Embryonic facial prominence (tissue), 1 donor: ENCODE measurements at regions not wholly inside any gene's neighbourhood (a gene's known extent, or its start where the extent isn't known, plus 50 kb on each side); places are given as distances from the start of the nearest gene placed in this dataset.
"Not testable (repeated sequence)": the region's sequence is repeated elsewhere in the genome, so short reads cannot be mapped to it uniquely, and the experiment has no call there.

Experiments
- DNase-seq: peaks from one replicate; pipeline ENCODE4 v3.0.0-alpha.2; 2016; ENCODE audit errors: extremely low spot score

DNA sequence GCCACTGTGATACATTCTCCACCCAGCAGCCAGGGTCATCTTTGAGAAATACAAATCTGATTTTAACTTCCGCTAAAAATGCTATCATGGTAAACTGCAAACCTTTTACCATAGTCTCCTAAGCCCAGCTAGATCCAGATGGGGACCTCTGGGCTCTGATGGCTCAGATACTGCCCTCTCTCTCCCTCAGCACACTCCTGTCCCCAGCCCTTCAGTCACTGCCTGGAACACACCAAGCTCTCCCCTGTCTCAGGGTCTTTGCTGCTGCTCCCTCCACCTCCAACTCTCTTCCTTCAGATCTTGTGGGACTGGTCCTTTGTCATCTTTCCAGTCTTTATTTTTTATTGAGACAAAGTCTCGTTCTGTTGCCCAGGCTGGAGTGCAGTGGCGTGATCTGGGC is 65.1 kb downstream of the SPRY4 start:
- DNase-seq, result no peak

GRCh38 chr5:142255831-142256230 is 69.0 kb downstream of the SPRY4 start:
- DNase-seq, result no peak

- no peak for DNase-seq
Measured at GRCh38 chr5:142254431-142254830, 70.4 kb downstream of the SPRY4 start.

- DNase-seq, result peak; percentile 34
Measured at GRCh38 chr5:142253938-142254337, 70.9 kb downstream of the SPRY4 start.

GRCh38 chr5:142250119-142250518 is 74.7 kb downstream of the SPRY4 start:
- DNase-seq, result no peak

DNA sequence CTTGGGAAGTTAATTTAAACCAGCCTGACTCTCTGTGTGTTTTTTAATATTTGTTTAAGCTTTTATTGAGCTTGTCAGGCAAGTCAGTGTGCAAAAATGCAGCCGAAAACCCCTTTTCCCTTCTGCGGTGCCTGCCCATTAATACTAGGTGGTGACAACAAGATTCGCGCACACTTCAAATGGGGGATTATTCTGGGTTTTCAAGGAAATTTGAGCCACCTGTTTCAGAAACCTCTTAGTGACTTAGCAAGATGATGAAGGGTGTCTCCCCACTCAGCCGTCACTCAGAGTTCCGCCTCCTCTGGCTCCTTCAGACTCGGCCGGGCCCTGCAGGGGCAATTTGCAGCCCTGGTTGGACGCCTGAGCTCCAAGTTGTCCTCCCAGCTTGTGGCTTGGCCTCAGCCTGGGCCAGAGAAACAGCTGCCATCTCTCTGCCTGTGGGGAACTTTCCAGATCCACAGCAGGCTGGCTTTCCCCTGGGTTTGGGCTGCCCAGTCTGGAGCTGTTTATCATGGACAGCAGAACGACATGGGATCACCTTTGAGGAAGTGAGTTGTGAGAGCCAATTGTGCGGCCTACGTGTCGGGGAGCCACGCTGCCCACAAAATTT is 75.9 kb downstream of the SPRY4 start:
- DNase-seq, result peak; percentile 29

GRCh38 chr5:142246258-142246657 is 78.6 kb downstream of the SPRY4 start:
- no peak for DNase-seq

GRCh38 chr5:142245786-142246185 is 79.0 kb downstream of the SPRY4 start:
- no peak for DNase-seq

GRCh38 chr5:142244440-142244839 is 80.4 kb downstream of the SPRY4 start:
- DNase-seq, result no peak

DNA sequence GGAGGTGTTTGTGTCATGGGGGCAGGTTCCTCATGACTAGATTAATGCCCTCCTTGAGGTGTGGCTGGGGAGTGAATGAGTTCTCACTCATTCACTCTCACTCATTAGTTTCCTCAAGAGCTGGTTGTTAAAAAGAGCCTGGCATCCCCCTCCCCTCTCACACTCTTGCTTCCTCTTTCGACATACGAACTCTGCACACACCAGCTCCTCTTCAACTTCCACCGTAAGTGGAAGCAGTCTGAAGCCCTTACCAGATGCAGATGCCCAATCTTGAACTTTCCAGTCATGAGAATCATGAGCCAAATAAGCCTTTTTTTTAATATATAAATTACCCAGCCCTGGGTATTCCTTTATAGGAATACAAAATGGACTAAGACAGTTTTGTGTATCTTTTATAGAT is 82.5 kb downstream of the SPRY4 start:
- DNase-seq, result no peak

DNA sequence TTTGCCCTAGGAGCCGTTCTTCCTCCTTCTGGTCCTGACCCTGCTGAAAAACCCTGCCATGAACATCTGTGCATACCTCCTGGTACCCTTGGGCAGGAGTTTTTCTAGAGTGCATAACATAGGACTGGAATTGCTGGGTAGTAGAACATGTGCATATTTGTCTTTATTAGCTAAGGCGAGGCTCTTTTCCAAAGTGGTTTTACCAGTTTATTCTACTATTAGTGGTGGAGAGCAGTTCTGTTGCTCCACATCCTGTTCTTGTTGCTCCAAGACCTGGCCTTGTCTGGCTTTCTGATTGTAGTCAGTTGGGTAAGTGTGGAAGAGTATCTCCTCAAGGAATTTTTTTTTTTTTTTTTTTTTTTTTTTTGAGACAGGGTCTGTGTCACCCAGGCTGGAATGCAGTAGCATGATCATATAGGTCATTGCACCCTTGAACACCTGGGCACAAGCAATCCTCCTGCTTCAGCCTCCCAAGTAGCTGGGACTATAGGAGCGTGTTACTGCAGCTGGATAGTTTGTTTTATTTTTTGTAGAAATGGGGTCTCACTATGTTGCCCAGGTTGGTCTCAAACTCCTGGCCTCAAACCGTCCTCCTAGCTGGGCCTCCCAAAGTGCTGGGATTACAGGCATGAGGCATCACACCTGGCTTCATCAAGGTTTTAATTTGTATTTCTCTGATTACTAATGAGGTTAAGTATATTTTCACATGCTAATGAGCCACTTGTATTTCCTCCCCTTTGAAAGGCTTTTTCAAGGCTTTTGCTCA is 85.2 kb downstream of the SPRY4 start:
- no peak for DNase-seq

- no peak for DNase-seq
Measured at GRCh38 chr5:142237707-142238106, 87.1 kb downstream of the SPRY4 start.

- not testable (repeated sequence) for DNase-seq
Measured at GRCh38 chr5:142236673-142237290, 88.0 kb downstream of the SPRY4 start.

DNA sequence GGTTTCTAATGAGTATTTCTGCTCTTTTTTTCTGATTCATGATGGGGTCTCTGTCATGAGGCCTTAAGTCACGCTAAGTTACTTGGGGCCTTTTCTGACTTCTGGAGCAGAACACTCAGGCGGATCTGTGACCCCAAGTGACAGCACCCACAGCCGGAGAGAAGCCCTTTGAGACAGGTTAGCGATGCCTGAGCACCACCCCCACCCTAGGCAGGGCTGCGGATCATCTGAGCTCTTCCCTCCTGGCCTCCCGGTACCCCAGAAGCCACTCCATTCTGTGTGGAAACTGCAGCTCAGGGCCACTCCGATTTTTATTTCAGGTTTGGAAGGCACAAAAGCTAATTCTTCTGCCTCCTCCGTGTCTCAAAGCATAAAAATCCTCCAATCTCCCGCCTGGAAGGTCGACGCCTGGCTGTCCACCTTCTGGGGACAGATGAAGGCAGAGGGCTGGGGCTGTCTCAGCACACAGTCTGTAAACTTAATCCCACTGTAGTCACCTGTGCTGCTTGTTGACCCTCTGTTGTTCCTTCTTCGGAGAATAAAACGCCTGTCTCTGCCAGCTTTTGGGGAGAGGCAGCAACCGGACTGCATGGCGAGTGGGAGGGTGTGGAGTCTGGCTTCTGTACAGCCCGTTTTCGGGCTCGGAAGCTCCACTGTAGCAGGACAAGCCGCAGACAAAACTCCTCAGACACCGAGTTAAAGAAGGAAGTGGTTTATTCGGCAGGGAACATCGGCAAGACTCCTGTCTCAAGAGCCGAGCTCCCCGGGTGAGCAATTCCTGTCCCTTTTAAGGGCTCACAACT is 88.8 kb downstream of the SPRY4 start:
- no peak for DNase-seq

GRCh38 chr5:142235050-142235797 is 89.6 kb downstream of the SPRY4 start:
- DNase-seq, result no peak

GRCh38 chr5:142233083-142234032 is 91.5 kb downstream of the SPRY4 start:
- DNase-seq, result no peak

- not testable (repeated sequence) for DNase-seq
Measured at GRCh38 chr5:142230949-142231348, 93.9 kb downstream of the SPRY4 start.

DNA sequence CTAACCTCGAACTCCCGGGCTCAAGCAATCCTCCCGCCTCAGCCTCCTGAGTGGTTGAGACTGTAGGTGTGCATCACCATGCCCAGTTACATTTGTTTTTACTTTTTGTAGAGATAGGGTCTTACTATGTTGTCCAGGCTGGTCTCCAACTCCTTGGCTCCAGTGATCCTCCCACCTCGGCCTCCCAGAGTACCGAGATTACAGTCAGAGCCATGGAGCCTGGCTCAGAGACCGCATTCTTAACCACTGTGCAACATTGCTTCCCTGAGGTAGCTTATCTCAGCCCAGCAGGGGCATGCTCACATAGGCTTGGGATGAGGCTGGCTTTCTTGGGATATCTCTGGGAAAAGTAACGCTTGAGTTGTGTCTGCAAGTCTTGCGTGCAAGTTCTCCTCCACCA is 99.7 kb downstream of the SPRY4 start:
- no peak for DNase-seq

DNA sequence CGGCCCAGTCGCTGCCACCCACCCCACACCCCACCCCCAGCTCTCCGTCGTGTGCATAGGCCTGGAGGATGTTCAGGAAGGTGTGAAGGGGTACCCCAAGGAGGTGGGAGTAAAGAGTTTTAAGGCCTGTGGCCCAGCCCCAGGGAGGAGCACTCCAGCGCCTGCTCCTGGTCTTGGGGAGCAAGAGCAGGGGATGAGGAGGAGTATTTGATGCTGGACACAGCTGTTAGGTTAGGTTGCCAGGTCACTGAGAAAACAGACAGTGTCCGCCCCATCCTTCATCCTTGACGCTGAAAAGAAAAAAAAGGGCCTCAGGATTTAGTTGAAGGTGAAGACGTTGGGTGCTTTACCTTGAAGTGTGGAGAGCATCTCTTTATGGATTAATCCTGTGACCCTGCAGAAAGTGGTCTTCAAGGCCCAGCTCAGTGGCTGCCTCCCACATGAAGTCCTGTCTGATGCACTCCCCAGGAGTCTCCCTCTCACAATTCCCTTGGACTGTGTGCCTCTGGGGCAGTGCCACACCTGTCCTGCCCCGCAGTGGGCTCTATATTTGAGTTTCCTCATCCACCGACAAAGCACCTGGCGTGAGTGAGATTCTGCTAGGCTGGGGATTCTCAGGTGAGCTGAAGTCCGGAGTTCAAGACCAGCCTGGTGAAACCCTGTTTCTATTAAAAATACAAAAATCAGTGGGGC is 101.8 kb downstream of the SPRY4 start:
- no peak for DNase-seq
